OCI-LY3 (cell line): ENCODE measurements at regions not wholly inside any gene's neighbourhood (a gene's known extent, or its start where the extent isn't known, plus 50 kb on each side); places are given as distances from the start of the nearest gene placed in this dataset.

Experiments
- EZH2phosphoT487 ChIP-seq: fragments of 200-600 bp; shearing (Covaris generic); IDR thresholded peaks from 2 replicates; pipeline ENCODE4 v1.6.1; 2018; ENCODE audit warnings: antibody characterized with exemption, mixed run types, low read depth
- TF ChIP-seq, protein P1 (sequence below): fragments of 200-600, 300-600 bp; sonication (generic); IDR thresholded peaks from 2 replicates; pipeline ENCODE4 v1.5.1; 2014; ENCODE audit warnings: antibody characterized with exemption, low read length, low read depth

DNA sequence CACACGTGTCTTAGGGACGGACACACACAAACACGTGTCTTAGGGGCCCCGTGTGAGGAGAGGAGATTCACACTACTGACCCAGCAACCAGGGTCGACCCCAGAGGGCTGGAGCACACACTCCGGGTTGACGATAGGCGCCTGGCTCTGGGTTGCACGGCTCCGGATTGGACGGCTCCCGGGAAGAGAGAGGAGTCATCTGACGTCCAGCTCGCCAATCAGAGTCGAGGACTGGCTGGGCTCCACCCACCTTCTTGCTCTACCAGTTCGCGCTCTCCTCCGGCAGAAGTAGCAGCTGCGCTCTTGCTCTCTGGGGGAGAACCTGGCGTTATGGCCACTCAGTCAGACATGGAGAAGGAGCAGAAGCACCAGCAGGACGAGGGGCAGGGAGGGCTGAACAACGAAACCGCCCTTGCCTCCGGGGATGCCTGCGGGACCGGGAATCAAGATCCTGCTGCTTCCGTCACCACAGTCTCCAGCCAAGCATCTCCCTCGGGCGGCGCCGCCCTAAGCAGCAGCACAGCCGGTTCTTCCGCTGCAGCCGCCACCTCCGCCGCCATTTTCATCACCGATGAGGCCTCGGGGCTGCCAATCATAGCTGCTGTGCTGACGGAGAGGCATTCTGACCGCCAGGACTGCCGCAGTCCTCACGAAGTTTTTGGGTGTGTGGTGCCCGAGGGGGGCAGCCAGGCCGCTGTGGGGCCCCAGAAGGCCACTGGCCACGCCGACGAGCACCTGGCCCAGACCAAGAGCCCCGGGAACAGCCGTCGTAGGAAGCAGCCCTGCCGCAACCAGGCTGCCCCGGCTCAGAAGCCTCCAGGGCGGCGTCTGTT lies 74.3 kb downstream of the NUDT10 start:
- TF ChIP-seq, protein P1, sequence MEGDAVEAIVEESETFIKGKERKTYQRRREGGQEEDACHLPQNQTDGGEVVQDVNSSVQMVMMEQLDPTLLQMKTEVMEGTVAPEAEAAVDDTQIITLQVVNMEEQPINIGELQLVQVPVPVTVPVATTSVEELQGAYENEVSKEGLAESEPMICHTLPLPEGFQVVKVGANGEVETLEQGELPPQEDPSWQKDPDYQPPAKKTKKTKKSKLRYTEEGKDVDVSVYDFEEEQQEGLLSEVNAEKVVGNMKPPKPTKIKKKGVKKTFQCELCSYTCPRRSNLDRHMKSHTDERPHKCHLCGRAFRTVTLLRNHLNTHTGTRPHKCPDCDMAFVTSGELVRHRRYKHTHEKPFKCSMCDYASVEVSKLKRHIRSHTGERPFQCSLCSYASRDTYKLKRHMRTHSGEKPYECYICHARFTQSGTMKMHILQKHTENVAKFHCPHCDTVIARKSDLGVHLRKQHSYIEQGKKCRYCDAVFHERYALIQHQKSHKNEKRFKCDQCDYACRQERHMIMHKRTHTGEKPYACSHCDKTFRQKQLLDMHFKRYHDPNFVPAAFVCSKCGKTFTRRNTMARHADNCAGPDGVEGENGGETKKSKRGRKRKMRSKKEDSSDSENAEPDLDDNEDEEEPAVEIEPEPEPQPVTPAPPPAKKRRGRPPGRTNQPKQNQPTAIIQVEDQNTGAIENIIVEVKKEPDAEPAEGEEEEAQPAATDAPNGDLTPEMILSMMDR: no peak
- TF ChIP-seq EZH2phosphoT487: no peak
